Right kidney (tissue), 1 donor: ENCODE measurements at regions not wholly inside any gene's neighbourhood (a gene's known extent, or its start where the extent isn't known, plus 50 kb on each side); places are given as distances from the start of the nearest gene placed in this dataset.

ENCODE experiments used
- DNase-seq: peaks from one replicate; pipeline ENCODE4 v3.0.0-alpha.2; 2016

- no peak for DNase-seq
Measured at GRCh38 chr22:49583886-49584505, 243.7 kb downstream of the BRD1 start.

DNA sequence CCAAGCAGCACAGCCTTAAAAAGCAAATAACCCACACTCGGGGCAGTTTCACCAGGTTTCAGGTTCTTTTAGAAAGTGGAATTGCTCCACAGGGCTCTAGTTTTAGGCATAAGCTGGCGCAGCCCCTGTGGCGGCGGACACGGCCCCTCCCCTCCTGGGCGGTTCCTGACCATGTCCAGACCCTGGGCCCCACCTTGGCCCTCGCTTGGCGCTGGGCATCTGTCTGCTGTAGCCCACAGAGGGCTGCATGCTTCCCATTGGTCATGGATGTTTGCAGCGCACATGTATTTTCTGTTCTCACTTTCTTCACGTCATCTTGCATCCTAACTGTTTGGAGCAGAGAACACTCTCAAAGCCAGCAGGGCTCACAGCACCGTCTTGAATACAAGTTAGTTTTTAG lies 244.3 kb downstream of the BRD1 start:
- no peak for DNase-seq

DNA sequence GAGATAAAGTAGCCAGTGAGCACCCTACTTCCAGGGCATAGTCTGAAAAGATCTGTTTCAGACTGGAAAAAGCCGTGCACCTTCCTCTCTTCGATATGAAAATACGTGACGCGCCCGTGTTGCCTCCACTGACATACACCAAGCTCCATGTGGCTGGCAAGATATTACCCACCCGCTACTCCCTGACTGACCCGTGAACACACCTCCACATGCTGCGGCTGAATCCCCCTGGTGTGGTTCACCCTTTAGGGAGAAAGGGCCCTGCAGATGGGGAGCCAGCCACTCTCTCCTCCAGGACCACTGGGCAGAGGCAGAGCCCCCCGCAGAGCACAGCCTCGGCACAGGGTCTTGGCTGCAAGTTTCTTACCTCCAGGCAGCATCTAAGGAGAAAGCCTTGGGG lies 245.0 kb downstream of the BRD1 start:
- no peak for DNase-seq

DNA sequence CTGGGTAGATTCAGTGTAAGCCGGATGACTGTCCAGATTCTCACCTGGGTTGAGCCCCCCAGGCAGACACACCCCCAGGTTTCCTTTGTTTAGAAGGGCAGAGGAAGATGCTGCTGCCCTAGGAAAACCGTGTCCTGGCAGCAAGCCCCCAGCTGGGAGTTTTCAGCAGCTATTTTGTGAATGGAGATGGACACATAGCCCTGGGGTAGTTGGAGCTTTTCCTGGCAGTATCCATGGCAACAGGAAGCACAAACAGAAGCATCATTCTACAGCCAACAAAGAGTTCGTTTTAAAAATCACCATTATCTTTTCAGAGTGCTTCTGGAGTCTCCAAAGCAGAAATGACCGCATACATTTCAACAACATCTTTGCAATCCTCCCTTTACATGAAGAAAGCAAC lies 245.5 kb downstream of the BRD1 start:
- no peak for DNase-seq

DNA sequence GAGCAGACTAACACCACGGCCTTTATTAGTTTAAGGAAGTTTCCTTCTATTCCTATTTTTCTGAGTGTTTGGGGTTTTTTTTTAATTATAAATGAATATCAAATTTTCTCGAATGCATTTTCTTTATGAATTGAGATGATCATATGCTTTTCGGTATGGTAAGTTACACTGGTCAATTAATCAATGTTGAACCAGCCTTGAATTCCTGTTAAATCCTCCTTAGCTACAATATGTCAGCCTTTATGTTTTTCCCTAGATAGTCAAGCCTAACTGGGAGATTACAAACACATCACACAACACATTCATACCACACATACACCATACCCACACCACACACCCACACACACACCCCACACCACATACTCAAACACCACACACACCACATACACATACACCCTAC lies 247.6 kb downstream of the BRD1 start:
- no peak for DNase-seq

DNA sequence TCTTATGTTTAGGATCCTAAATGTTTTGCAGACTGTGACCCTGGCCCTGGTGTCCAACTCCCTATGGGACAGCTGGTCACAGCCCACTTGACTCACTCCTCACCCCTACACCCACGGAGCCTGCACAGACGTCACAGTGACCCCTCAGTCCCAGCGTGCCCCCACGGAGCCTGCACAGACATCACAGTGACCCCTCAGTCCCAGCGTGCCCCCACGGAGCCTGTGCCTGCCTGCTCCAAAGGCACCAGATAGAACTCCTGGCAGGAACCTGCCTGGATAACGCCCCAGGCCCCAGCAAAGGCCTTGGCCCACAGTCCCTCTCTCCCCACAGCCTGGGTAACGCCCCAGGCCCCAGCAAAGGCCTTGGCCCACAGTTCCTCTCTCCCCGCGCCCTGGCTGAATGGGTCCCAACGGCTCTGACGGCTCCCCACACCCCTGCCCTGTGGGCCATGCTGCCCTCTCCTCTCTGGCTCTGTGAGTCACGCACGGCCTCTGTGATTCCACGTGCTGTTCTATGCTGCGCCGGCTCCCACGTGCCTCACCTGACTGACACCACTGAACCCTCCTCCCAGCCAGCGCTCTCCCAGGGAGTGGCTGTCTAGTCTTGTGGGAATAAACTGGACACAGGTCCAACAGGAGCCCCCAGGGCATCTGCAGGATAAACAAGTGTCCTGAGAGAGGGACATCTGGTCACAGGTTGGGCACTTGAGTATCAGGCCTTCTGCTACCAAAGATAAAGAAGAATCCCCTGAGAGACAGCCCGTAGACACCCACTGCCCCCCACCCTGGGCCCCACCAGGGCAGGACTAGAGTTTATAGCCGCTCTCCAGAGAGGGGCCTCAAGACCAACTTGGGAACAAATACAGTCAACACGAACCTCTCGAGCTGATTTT lies 250.3 kb downstream of the BRD1 start:
- DNase-seq, result no peak

DNA sequence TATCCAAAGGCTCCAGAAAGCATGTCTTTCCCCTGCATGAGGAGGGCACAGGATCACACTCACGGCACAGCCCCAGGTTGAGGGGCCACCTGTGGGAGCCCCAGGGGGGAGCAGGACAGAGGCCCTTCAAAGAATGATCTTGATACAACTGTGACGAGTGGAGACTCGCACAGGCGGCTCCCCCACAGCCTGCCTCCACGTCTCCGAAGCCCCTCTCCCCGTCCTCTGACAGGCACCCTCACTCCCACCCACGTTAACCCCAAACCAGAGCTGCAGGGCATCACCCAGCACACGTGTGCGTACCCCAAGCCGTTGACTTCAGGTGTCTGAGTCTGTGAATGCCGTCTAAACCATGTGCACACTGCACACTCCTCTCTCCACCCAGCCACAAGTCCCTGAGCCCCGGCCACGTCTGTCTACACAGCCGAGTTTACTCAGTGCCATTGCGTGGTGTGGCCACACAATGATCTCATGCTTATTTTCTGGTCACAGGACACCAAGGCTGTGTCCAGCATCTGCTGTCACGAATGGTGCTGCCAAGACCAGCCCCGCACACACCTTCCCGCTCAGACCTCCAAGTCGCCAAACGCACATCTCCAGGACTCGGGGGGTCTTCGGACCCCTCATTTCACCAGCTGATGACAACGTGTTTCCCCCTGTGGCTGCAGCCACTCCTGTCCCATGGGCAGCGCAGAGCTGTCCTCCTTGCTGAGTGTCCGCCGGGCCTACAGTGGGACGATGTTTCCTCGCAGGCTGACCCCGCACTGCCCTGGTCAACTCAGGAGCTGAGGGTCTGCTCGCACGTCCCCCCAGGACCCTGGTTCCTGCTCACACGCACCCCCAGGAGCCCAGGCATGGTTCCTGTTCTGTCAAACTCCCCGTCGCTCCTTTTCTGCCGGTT lies 251.2 kb downstream of the BRD1 start:
- no peak for DNase-seq

GRCh38 chr22:49575703-49576081 lies 252.0 kb downstream of the BRD1 start:
- no peak for DNase-seq

GRCh38 chr22:49574881-49575702 lies 252.6 kb downstream of the BRD1 start:
- DNase-seq, result no peak

- no peak for DNase-seq
Measured at GRCh38 chr22:49574205-49574880, 253.3 kb downstream of the BRD1 start.

DNA sequence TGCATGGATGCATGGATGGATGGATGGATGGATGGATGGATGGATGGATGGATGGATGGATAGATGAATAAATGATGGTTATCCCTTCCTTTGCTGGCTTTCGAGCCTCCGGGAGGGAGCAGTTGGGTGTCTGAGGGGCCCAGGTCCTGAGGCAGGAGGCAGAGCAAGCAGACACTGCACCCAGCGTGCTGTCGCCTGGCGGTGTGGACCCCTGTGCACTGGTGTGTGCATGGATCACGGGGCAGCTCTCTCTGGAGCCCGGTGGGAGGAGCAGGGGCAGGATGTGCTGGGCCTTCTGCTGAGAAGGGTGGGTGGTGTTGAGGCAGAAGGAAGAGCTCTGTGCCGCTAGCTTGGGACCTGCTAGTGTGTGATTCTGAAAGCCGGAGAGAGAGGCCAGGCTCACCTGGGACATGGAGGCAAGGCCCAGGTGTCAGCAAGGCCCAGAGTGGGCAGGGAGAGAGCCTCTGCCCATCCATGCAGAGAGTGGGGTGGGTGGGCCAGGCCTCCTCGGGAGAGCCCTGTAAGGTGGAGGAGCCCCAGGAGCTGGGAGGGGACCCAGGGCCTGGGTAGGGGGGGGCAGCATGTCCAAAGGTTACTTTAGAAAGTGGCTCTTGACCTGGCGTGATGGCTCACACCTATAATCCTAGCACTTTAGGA lies 254.4 kb downstream of the BRD1 start:
- DNase-seq, result no peak

GRCh38 chr22:49571326-49571725 lies 256.3 kb downstream of the BRD1 start:
- DNase-seq, result no peak

GRCh38 chr22:49570032-49570848 lies 257.4 kb downstream of the BRD1 start:
- DNase-seq, result no peak

GRCh38 chr22:49569286-49570031 lies 258.2 kb downstream of the BRD1 start:
- no peak for DNase-seq

DNA sequence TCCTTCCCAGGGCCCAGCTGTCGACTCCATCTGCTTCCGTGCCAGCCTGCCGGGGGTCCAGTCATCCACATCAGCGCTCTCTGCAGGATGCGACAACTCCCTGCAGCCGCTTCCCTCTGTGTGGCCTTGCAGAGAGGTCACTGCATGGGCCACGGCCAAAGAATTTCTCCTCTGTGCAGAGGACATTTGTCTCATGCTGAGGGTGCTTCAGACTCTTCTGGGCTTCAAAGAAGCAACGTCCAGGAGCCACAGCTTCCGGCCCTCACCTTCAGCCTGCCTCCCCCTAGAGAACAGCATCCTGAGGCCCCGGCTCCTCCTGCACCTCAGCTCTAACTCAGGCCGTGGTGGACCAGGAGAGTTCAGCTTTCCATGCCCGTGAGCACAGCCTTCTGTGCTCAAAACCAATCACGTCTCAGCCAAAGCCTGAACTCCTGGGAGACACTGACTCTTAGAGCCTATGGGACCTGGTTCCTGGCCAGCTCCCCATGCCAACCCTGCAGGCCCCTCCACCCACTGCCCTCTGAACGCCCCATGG lies 258.9 kb downstream of the BRD1 start:
- no peak for DNase-seq

GRCh38 chr22:49567899-49568750 lies 259.5 kb downstream of the BRD1 start:
- DNase-seq, result no peak

- no peak for DNase-seq
Measured at GRCh38 chr22:49566693-49567092, 261.0 kb downstream of the BRD1 start.

GRCh38 chr22:49566141-49566541 lies 261.5 kb downstream of the BRD1 start:
- no peak for DNase-seq
